Activated CD4-positive, alpha-beta T cell treated with anti-CD3 and anti-CD28 coated beads, Interleukin-2, Interleukin-6, amounts not matched to agents 100 ng/mL and 50 ng/mL, durations not matched to agents 16 hours and 8 hours (primary cell): ENCODE measurements at regions not wholly inside any gene's neighbourhood (a gene's known extent, or its start where the extent isn't known, plus 50 kb on each side); places are given as distances from the start of the nearest gene placed in this dataset.
"Not testable (repeated sequence)": the region's sequence is repeated elsewhere in the genome, so short reads cannot be mapped to it uniquely, and the experiment has no call there.

Source experiments
- DNase-seq: peaks from one replicate; pipeline ENCODE4 v3.0.0-alpha.2; 2020

- DNase-seq: no peak
Measured at GRCh38 chr1:5620997-5621396, 371.2 kb downstream of the NPHP4 start.

- no peak for DNase-seq
Measured at GRCh38 chr1:5620418-5620817, 371.8 kb downstream of the NPHP4 start.

GRCh38 chr1:5619469-5619868, 372.8 kb downstream of the NPHP4 start:
- no peak for DNase-seq

- DNase-seq: no peak
Measured at GRCh38 chr1:5617546-5617945, 374.7 kb downstream of the NPHP4 start.

- DNase-seq: no peak
Measured at GRCh38 chr1:5617179-5617520, 375.1 kb downstream of the NPHP4 start.

- DNase-seq: no peak
Measured at GRCh38 chr1:5616366-5617178, 375.7 kb downstream of the NPHP4 start.

- DNase-seq: no peak
Measured at GRCh38 chr1:5615076-5615475, 377.1 kb downstream of the NPHP4 start.

- DNase-seq: no peak
Measured at GRCh38 chr1:5613900-5614299, 378.3 kb downstream of the NPHP4 start.

- no peak for DNase-seq
Measured at GRCh38 chr1:5611851-5612250, 380.4 kb downstream of the NPHP4 start.

GRCh38 chr1:5611431-5611830, 380.8 kb downstream of the NPHP4 start:
- DNase-seq: no peak

GRCh38 chr1:5610432-5610831, 381.8 kb downstream of the NPHP4 start:
- DNase-seq: no peak

GRCh38 chr1:5603353-5604104, 388.7 kb downstream of the NPHP4 start:
- DNase-seq: no peak

GRCh38 chr1:5602718-5603117, 389.5 kb downstream of the NPHP4 start:
- not testable (repeated sequence) for DNase-seq

- no peak for DNase-seq
Measured at GRCh38 chr1:5601516-5601915, 390.7 kb downstream of the NPHP4 start.

- DNase-seq: no peak
Measured at GRCh38 chr1:5599541-5599940, 392.7 kb downstream of the NPHP4 start.

- no peak for DNase-seq
Measured at GRCh38 chr1:5598824-5599395, 393.3 kb downstream of the NPHP4 start.

- no peak for DNase-seq
Measured at GRCh38 chr1:5597991-5598823, 394.0 kb downstream of the NPHP4 start.

- no peak for DNase-seq
Measured at GRCh38 chr1:5597171-5597850, 394.9 kb downstream of the NPHP4 start.

GRCh38 chr1:5596651-5597050, 395.6 kb downstream of the NPHP4 start:
- DNase-seq: no peak

- no peak for DNase-seq
Measured at GRCh38 chr1:5595531-5596170, 396.6 kb downstream of the NPHP4 start.

- no peak for DNase-seq
Measured at GRCh38 chr1:5594056-5594956, 397.9 kb downstream of the NPHP4 start.
